Tibial nerve (tissue), 3 donors: ENCODE measurements at regions not wholly inside any gene's neighbourhood (a gene's known extent, or its start where the extent isn't known, plus 50 kb on each side); places are given as distances from the start of the nearest gene placed in this dataset.

Experiments used
- POLR2A ChIP-seq, 2 donors: fragments of 450-650 bp; IDR thresholded peaks; one replicate each; pipeline ENCODE4 v1.6.1; 2017; ENCODE audit warnings: antibody characterized with exemption in 2 of 2, mild to moderate bottlenecking in 2 of 2, moderate library complexity in 2 of 2
- TF ChIP-seq, protein P1 (sequence below), 5 experiments: fragments of 200-600 bp in 3 of 5; fragments of 450-650 bp in 2 of 5; sonication (generic) in 3 of 5; IDR thresholded peaks; one replicate each; pipeline ENCODE4 v1.5.1; 2016 to 2019; ENCODE audit warnings: antibody characterized with exemption in 5 of 5, mild to moderate bottlenecking in 3 of 5, moderate library complexity in 2 of 5

DNA sequence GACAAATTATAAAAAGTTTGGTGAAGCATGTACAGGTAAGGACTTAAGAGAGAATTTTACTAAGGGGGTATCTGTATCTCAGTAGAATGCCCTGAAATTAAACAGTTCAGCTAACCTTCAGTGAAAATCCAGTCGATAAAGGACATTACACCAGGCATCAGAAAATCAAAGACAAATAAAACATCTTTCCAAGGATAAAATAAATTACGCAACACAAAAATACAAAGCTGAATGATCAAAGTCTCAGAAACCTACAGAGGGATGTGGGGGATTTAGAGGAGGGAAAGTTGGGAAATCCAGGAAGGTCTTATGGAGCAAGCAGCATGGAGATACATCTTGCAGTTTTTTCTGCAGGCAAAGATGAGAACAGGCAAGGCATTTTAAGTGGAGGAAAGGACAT lies 384.1 kb downstream of the TNS1 start:
- TF ChIP-seq, protein P1, sequence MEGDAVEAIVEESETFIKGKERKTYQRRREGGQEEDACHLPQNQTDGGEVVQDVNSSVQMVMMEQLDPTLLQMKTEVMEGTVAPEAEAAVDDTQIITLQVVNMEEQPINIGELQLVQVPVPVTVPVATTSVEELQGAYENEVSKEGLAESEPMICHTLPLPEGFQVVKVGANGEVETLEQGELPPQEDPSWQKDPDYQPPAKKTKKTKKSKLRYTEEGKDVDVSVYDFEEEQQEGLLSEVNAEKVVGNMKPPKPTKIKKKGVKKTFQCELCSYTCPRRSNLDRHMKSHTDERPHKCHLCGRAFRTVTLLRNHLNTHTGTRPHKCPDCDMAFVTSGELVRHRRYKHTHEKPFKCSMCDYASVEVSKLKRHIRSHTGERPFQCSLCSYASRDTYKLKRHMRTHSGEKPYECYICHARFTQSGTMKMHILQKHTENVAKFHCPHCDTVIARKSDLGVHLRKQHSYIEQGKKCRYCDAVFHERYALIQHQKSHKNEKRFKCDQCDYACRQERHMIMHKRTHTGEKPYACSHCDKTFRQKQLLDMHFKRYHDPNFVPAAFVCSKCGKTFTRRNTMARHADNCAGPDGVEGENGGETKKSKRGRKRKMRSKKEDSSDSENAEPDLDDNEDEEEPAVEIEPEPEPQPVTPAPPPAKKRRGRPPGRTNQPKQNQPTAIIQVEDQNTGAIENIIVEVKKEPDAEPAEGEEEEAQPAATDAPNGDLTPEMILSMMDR (IDR thresholded peaks at IDR 0.05) = no peak
- TF ChIP-seq POLR2A (IDR thresholded peaks at IDR 0.05) = no peak
